DOHH2 (cell line): ENCODE measurements at regions not wholly inside any gene's neighbourhood (a gene's known extent, or its start where the extent isn't known, plus 50 kb on each side); places are given as distances from the start of the nearest gene placed in this dataset.
"Not testable (repeated sequence)": the region's sequence is repeated elsewhere in the genome, so short reads cannot be mapped to it uniquely, and the experiment has no call there.

Source experiments
- H3F3A ChIP-seq: fragments of 200-600 bp; sonication (generic), shearing (Covaris generic); 2 replicates; pipeline ENCODE4 v1.6.0; 2016; ENCODE audit warnings: antibody characterized with exemption, mild to moderate bottlenecking; ENCODE audit not compliant: control insufficient read depth, insufficient read depth
- H3K27ac ChIP-seq: fragments of 200-600 bp; sonication (generic); 2 replicates; pipeline ENCODE4 v1.5.1; 2014; ENCODE audit warnings: low read depth, mild to moderate bottlenecking, low read length, moderate library complexity
- H3K27me3 ChIP-seq: fragments of 200-600 bp; sonication (generic); 2 replicates; pipeline ENCODE4 v1.6.1; 2014; ENCODE audit warnings: mild to moderate bottlenecking, low read length, mixed read lengths; ENCODE audit not compliant: control insufficient read depth
- H3K36me3 ChIP-seq: fragments of 200-600 bp; sonication (generic); 2 replicates; pipeline ENCODE4 v1.6.1; 2014; ENCODE audit warnings: mild to moderate bottlenecking, low read length, moderate library complexity, mixed read lengths; ENCODE audit not compliant: control insufficient read depth
- H3K4me1 ChIP-seq: fragments of 200-600 bp; sonication (generic); 2 replicates; pipeline ENCODE4 v1.6.1; 2014; ENCODE audit warnings: mild to moderate bottlenecking, low read length, mixed read lengths; ENCODE audit not compliant: control insufficient read depth
- H3K4me2 ChIP-seq: fragments of 200-600 bp; sonication (generic); 2 replicates; pipeline ENCODE4 v1.6.0; 2014; ENCODE audit warnings: mild to moderate bottlenecking, low read length, moderate library complexity
- H3K4me3 ChIP-seq: fragments of 200-600 bp; sonication (generic); 2 replicates; pipeline ENCODE4 v1.5.1; 2014; ENCODE audit warnings: mild to moderate bottlenecking, low read length, mixed read lengths
- H3K79me2 ChIP-seq: fragments of 200-600 bp; sonication (generic); 2 replicates; pipeline ENCODE4 v1.6.1; 2014; ENCODE audit warnings: mild to moderate bottlenecking, low read length, mixed read lengths; ENCODE audit not compliant: control insufficient read depth
- H3K9me2 ChIP-seq: fragments of 200-600 bp; sonication (generic); replicated peaks from 2 replicates; pipeline ENCODE4 v1.6.1; 2014; ENCODE audit warnings: mild to moderate bottlenecking, low read length, mixed read lengths; ENCODE audit not compliant: control insufficient read depth
- H3K9me3 ChIP-seq: fragments of 200-600 bp; sonication (generic); 2 replicates; pipeline ENCODE4 v1.6.1; 2014; ENCODE audit warnings: antibody characterized with exemption, low read length, mixed read lengths; ENCODE audit not compliant: control insufficient read depth, insufficient read depth
- H4K20me1 ChIP-seq: fragments of 200-600 bp; sonication (generic); 2 replicates; pipeline ENCODE4 v1.6.0; 2014; ENCODE audit warnings: low read depth, mild to moderate bottlenecking, antibody characterized with exemption, low read length, moderate library complexity; ENCODE audit not compliant: control insufficient read depth, insufficient read depth
- EZH2phosphoT487 ChIP-seq: fragments of 200-600 bp; sonication (generic); IDR thresholded peaks from 2 replicates; pipeline ENCODE4 v1.6.1; 2017; ENCODE audit warnings: borderline replicate concordance, mild to moderate bottlenecking, antibody characterized with exemption, low read length, moderate library complexity, mixed read lengths
- TF ChIP-seq, protein P1 (sequence below): fragments of 200-600 bp; sonication (generic); IDR thresholded peaks from one replicate; pipeline ENCODE4 v1.5.1; 2014; ENCODE audit warnings: antibody characterized with exemption, mild to moderate bottlenecking, low read depth, low read length; ENCODE audit not compliant: poor library complexity, severe bottlenecking

DNA sequence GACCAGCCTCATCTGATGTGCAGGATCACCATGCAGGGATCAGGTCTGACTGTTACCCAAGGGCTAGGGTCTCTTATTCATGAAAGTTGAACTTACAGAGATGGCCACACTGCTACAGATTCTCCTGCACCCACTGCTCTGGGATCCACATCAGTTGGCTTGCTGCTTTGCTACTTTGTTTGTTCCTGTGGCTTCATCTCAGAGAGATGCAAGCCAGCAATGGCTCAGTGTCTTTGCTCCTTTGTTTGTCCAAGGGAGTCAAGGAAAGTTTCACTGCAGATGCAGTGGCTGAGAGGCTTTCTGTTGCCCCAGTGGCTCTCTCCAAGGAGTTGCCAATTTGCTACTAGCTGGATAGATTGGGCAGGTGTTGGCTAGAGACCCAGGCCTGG lies 70.3 kb upstream of the UGT2B7 start:
- H3K36me3 ChIP-seq: no peaks in the 10 kb centered on the region
- H3K4me1 ChIP-seq: no peaks in the 10 kb centered on the region
- H3K9me3 ChIP-seq: no peaks in the 10 kb centered on the region
- no peaks in the 10 kb centered on the region for H4K20me1 ChIP-seq
- no peak overlapping the region for H3K27ac ChIP-seq
- no peaks in the 10 kb centered on the region for H3K27me3 ChIP-seq
- no peak for TF ChIP-seq EZH2phosphoT487
- TF ChIP-seq, protein P1, sequence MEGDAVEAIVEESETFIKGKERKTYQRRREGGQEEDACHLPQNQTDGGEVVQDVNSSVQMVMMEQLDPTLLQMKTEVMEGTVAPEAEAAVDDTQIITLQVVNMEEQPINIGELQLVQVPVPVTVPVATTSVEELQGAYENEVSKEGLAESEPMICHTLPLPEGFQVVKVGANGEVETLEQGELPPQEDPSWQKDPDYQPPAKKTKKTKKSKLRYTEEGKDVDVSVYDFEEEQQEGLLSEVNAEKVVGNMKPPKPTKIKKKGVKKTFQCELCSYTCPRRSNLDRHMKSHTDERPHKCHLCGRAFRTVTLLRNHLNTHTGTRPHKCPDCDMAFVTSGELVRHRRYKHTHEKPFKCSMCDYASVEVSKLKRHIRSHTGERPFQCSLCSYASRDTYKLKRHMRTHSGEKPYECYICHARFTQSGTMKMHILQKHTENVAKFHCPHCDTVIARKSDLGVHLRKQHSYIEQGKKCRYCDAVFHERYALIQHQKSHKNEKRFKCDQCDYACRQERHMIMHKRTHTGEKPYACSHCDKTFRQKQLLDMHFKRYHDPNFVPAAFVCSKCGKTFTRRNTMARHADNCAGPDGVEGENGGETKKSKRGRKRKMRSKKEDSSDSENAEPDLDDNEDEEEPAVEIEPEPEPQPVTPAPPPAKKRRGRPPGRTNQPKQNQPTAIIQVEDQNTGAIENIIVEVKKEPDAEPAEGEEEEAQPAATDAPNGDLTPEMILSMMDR: no peak
- H3K9me2 ChIP-seq: no peaks in the 10 kb centered on the region
- no peak overlapping the region for H3K4me2 ChIP-seq
- H3K4me3 ChIP-seq: no peak overlapping the region
- H3F3A ChIP-seq: no peaks in the 10 kb centered on the region
- no peaks in the 10 kb centered on the region for H3K79me2 ChIP-seq

DNA sequence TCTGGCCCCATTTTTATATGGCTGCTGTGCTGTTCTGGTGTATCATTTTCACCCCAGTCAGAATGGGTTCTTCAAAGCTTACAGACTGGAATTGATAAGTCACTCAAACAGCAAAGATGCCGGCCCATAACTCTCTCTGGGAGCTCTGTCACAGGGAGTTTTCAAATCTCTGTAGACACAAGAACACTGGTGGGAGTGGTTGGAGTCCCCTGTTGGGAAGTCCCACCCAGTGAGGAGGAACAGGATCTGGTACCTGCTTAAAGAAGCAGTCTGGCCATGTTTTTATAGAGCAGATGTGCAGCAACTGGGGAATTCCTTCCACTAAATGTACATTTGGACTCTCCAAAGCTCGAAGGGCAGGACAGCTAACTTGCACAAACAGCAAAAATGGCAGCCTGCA lies 69.3 kb upstream of the UGT2B7 start:
- Histone ChIP-seq H3K4me3 (no peak overlapping the region), H3K9me3 (no peaks in the 10 kb centered on the region), H3K9me2 (no peaks in the 10 kb centered on the region), H3F3A (no peaks in the 10 kb centered on the region), H4K20me1 (no peaks in the 10 kb centered on the region), H3K36me3 (no peaks in the 10 kb centered on the region), H3K27ac (no peak overlapping the region), H3K27me3 (no peaks in the 10 kb centered on the region), H3K4me1 (no peaks in the 10 kb centered on the region), H3K79me2 (no peaks in the 10 kb centered on the region), H3K4me2 (no peak overlapping the region)
- TF ChIP-seq EZH2phosphoT487: no peak

DNA sequence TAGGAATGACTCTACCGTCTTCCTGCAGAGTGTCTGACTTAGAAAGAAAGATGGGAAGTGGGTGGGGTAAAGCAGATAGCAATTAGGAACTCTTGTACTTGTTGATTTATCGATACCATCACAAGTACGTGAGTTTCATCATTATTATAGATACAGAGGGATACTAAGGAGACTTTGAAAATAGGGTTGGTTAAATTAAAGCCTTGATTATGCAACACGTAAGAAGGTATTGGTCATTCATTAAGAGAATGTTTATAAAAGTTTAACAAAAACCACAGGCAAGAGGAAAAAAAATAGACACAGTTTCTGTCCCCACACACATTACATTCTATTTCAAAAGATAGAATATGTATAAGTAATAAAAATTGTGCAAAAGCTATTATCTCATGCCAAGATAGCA lies 65.9 kb upstream of the UGT2B7 start:
- no peak for TF ChIP-seq EZH2phosphoT487
- TF ChIP-seq, protein P1: no peak
- Histone ChIP-seq H3K9me3 (no peaks in the 10 kb centered on the region), H3K79me2 (no peaks in the 10 kb centered on the region), H3F3A (no peaks in the 10 kb centered on the region), H3K27me3 (no peaks in the 10 kb centered on the region), H4K20me1 (no peaks in the 10 kb centered on the region), H3K36me3 (no peaks in the 10 kb centered on the region), H3K27ac (no peak overlapping the region), H3K9me2 (no peaks in the 10 kb centered on the region), H3K4me2 (no peak overlapping the region), H3K4me3 (no peak overlapping the region), H3K4me1 (no peaks in the 10 kb centered on the region)

DNA sequence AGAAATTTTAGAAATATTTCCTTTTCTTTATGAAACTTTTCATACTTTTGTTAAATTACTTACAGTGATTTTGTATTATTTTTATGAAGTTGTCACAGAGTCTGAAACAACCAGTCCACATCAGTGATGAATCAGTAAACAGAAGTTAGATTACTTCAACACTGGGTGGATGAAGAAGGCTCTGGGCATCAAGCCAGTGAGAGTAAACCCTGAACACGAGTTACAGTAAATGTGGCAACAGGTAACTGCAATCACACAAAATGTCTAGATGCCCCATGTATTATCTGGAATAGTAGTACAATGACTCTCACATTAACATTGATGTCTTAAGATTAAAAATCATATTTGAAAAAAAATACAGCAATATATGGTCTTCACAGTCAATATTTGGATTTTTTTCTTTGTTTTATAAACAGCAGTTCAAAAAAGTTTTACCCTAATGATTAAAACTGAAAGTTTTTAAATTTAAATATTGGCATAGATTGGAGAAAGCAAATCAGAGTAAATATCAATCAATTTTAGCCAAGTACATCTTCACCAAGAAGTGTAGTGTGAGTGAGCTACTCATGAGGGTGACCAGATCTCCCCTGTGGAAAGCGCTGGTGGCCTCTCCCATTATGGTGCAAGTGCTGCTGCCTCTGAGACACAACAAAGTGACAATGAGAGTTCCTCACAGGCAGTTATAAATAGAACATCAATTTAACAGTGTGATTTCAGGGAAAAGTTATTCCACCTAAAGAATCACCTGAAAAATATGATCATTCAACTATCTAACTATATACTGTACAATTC lies 63.2 kb upstream of the UGT2B7 start:
- H3K36me3 ChIP-seq: no peaks in the 10 kb centered on the region
- H3K4me2 ChIP-seq: no peak overlapping the region
- no peaks in the 10 kb centered on the region for H3F3A ChIP-seq
- no peaks in the 10 kb centered on the region for H3K27me3 ChIP-seq
- no peaks in the 10 kb centered on the region for H3K79me2 ChIP-seq
- no peaks in the 10 kb centered on the region for H3K9me2 ChIP-seq
- H3K9me3 ChIP-seq: no peaks in the 10 kb centered on the region
- no peaks in the 10 kb centered on the region for H3K4me1 ChIP-seq
- TF ChIP-seq, protein P1: no peak
- no peak for TF ChIP-seq EZH2phosphoT487
- no peak overlapping the region for H3K4me3 ChIP-seq
- no peak overlapping the region for H3K27ac ChIP-seq
- H4K20me1 ChIP-seq: no peaks in the 10 kb centered on the region

DNA sequence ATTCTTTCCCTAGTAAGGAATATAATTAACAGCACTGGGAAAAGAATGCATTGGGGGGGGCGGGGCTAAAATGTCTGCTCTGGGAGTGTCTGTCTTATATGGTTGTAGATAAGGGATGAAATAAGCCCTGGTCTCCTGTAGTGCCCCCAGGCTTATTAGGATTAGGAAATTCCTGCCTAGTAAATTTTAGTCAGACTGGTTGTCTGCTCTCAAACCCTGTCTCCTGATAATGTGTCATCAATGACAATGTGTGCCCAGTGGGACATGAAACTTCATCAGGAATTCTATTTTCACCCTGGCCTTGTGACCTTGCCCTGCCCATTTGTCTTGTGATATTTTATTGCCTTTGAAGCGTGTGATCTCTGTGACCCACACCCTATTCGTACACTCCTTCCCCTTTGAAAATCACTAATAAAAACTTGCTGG lies 61.9 kb upstream of the UGT2B7 start:
- H3K36me3 ChIP-seq, H3F3A ChIP-seq, H3K27ac ChIP-seq, H3K9me2 ChIP-seq, H3K4me3 ChIP-seq, H3K9me3 ChIP-seq, H3K4me2 ChIP-seq, H3K27me3 ChIP-seq, H3K79me2 ChIP-seq, H4K20me1 ChIP-seq, H3K4me1 ChIP-seq: not testable (repeated sequence)
